H1 (cell line): ENCODE measurements at regions not wholly inside any gene's neighbourhood (a gene's known extent, or its start where the extent isn't known, plus 50 kb on each side); places are given as distances from the start of the nearest gene placed in this dataset.

ENCODE experiments used
- CTCF ChIA-PET: fragments of 300-600 bp; sonication (Branson Sonifier 250); formaldehyde crosslinking; loops from one replicate; lab custom pipeline; 2021; ENCODE audit not compliant: partially characterized antibody; lab: Charles Lee
- POLR2A ChIA-PET: fragments of 300-600 bp; sonication (Branson Sonifier 250); formaldehyde crosslinking; loops from one replicate; lab custom pipeline; 2021; ENCODE audit warnings: inconsistent platforms; ENCODE audit not compliant: partially characterized antibody; lab: Charles Lee
- DNase-seq, 2 experiments: peaks; one replicate each; pipeline versions ENCODE4 v3.0.0 to v3.0.0-alpha.2; 2010 to 2022; ENCODE audit warnings: low spot score in 2 of 2, low read depth in 1 of 2, mixed read lengths in 1 of 2
- FAIRE-seq: peaks from 2 replicates; lab custom pipeline; 2011; peaks lifted over from hg19 to GRCh38; lab: Jason Lieb, UNC
- H2AFZ ChIP-seq: 2 replicates; pipeline ENCODE4 v1.8.1; 2012; ENCODE audit warnings: low read length, inconsistent platforms
- H2AK5ac ChIP-seq: 2 replicates; pipeline ENCODE4 v1.6.1; 2013; ENCODE audit warnings: low read depth, low read length
- H2BK120ac ChIP-seq: replicated peaks from 2 replicates; pipeline ENCODE3; 2013; ENCODE audit warnings: low read depth, low read length, inconsistent platforms
- H2BK12ac ChIP-seq: 2 replicates; pipeline ENCODE4 v1.6.1; 2013; ENCODE audit warnings: low read depth, low read length
- H2BK15ac ChIP-seq: 2 replicates; pipeline ENCODE4 v1.6.1; 2013; ENCODE audit warnings: low read length
- H2BK20ac ChIP-seq: 2 replicates; pipeline ENCODE4 v1.6.1; 2013; ENCODE audit warnings: low read length
- H2BK5ac ChIP-seq: 2 replicates; pipeline ENCODE4 v1.6.1; 2013; ENCODE audit warnings: low read depth, low read length
- H3K14ac ChIP-seq: 2 replicates; pipeline ENCODE4 v1.6.1; 2013; ENCODE audit warnings: inconsistent platforms; ENCODE audit not compliant: insufficient read length
- H3K18ac ChIP-seq: 2 replicates; pipeline ENCODE4 v1.6.1; 2013; ENCODE audit warnings: low read length; ENCODE audit errors: extremely low read depth
- H3K23ac ChIP-seq: 2 replicates; pipeline ENCODE4 v1.6.1; 2013; ENCODE audit warnings: inconsistent platforms; ENCODE audit not compliant: insufficient read length
- H3K23me2 ChIP-seq: 2 replicates; pipeline ENCODE4 v1.6.1; 2013; ENCODE audit warnings: low read depth, low read length
- H3K27ac ChIP-seq: 2 replicates; pipeline ENCODE4 v1.6.1; 2011; ENCODE audit warnings: low read depth, low read length, inconsistent platforms
- H3K27me3 ChIP-seq, 4 experiments: replicated peaks in 1 of 4; 1 replicate in 1 of 4; 2 replicates in 3 of 4; pipeline versions ENCODE4 v1.6.1 to v1.8.1; 2011 to 2013; ENCODE audit warnings: low read length in 3 of 4, mild to moderate bottlenecking in 3 of 4, inconsistent platforms in 2 of 4, mixed read lengths in 2 of 4, moderate library complexity in 1 of 4; ENCODE audit not compliant: control insufficient read depth in 3 of 4, insufficient read depth in 3 of 4; ENCODE audit errors: extremely low read depth in 1 of 4
- H3K36me3 ChIP-seq, 4 experiments: 2 replicates each; pipeline versions ENCODE4 v1.6.1 to v1.8.1; 2011 to 2013; ENCODE audit warnings: mild to moderate bottlenecking in 4 of 4, low read length in 3 of 4, moderate library complexity in 2 of 4, control low read depth in 1 of 4, inconsistent platforms in 1 of 4; ENCODE audit not compliant: insufficient read depth in 4 of 4, control insufficient read depth in 2 of 4
- H3K4ac ChIP-seq: replicated peaks from 2 replicates; pipeline ENCODE3; 2013; ENCODE audit warnings: low read length, low read depth, mixed read lengths, inconsistent platforms; ENCODE audit not compliant: insufficient read length
- H3K4me1 ChIP-seq, 4 experiments: replicated peaks in 1 of 4; 1 replicate in 1 of 4; 2 replicates in 3 of 4; pipeline versions ENCODE4 v1.6.1 to v1.8.1; 2011 to 2013; ENCODE audit warnings: low read length in 3 of 4, inconsistent platforms in 2 of 4, mixed read lengths in 1 of 4; ENCODE audit not compliant: insufficient read depth in 4 of 4, control insufficient read depth in 3 of 4
- H3K4me2 ChIP-seq, 2 experiments: 2 replicates each; pipeline versions ENCODE4 v1.6.1 to v1.8.1; 2011 to 2013; ENCODE audit warnings: low read depth in 2 of 2, low read length in 2 of 2, control low read depth in 1 of 2, inconsistent platforms in 1 of 2, mild to moderate bottlenecking in 1 of 2; ENCODE audit not compliant: insufficient read depth in 1 of 2
- H3K4me3 ChIP-seq, 4 experiments: fragments of 200-600, 300-600 bp in 1 of 4; sonication (generic), shearing (Covaris generic), sonication (Bioruptor Twin) in 1 of 4; 2 replicates each; pipeline versions ENCODE4 v1.5.1 to v1.8.1; 2011 to 2016; ENCODE audit warnings: low read length in 4 of 4, low read depth in 3 of 4, control low read depth in 2 of 4, inconsistent platforms in 2 of 4, mild to moderate bottlenecking in 2 of 4, mixed read lengths in 1 of 4, moderate library complexity in 1 of 4; ENCODE audit not compliant: insufficient read depth in 2 of 4; ENCODE audit errors: extremely low read depth in 1 of 4
- H3K56ac ChIP-seq: replicated peaks from 2 replicates; pipeline ENCODE3; 2013; ENCODE audit warnings: low read depth, mild to moderate bottlenecking, mixed read lengths, low read length, inconsistent platforms; ENCODE audit not compliant: insufficient read length
- H3K79me1 ChIP-seq: 2 replicates; pipeline ENCODE4 v1.6.1; 2013; ENCODE audit warnings: low read depth, low read length, control low read depth
- H3K79me2 ChIP-seq, 2 experiments: 2 replicates each; pipeline versions ENCODE4 v1.6.1 to v1.8.1; 2012 to 2013; ENCODE audit warnings: low read length in 2 of 2, mild to moderate bottlenecking in 2 of 2, inconsistent platforms in 1 of 2; ENCODE audit not compliant: insufficient read depth in 2 of 2, control insufficient read depth in 1 of 2
- H3K9ac ChIP-seq, 4 experiments: replicated peaks in 1 of 4; 1 replicate in 1 of 4; 2 replicates in 3 of 4; pipeline versions ENCODE4 v1.6.1 to v1.8.1; 2011 to 2013; ENCODE audit warnings: low read depth in 3 of 4, low read length in 3 of 4, control low read depth in 2 of 4, mild to moderate bottlenecking in 2 of 4, moderate library complexity in 2 of 4, inconsistent platforms in 1 of 4; ENCODE audit errors: extremely low read depth in 1 of 4
- H3K9me3 ChIP-seq, 2 experiments: 2 replicates each; pipeline versions ENCODE4 v1.6.1 to v1.8.1; 2012 to 2013; ENCODE audit warnings: mild to moderate bottlenecking in 2 of 2, moderate library complexity in 2 of 2, control low read depth in 1 of 2, inconsistent platforms in 1 of 2, low read depth in 1 of 2, low read length in 1 of 2, mixed read lengths in 1 of 2; ENCODE audit not compliant: insufficient read depth in 2 of 2
- H4K20me1 ChIP-seq, 2 experiments: replicated peaks in 1 of 2; 2 replicates each; pipeline versions ENCODE3 to v1.8.1; 2011 to 2013; ENCODE audit warnings: inconsistent platforms in 2 of 2, low read length in 2 of 2, mild to moderate bottlenecking in 1 of 2; ENCODE audit not compliant: insufficient read depth in 2 of 2, control insufficient read depth in 1 of 2
- H4K5ac ChIP-seq: 2 replicates; pipeline ENCODE4 v1.6.1; 2013; ENCODE audit warnings: low read length, low read depth, mixed read lengths, inconsistent platforms; ENCODE audit not compliant: insufficient read length
- H4K8ac ChIP-seq: 2 replicates; pipeline ENCODE4 v1.8.0; 2013; ENCODE audit warnings: mild to moderate bottlenecking, moderate library complexity, low read length, inconsistent platforms; ENCODE audit not compliant: insufficient read depth; ENCODE audit errors: extremely low read depth
- H4K91ac ChIP-seq: replicated peaks from 2 replicates; pipeline ENCODE3; 2013; ENCODE audit warnings: low read length, mixed read lengths, inconsistent platforms; ENCODE audit not compliant: insufficient read length
- EZH2 ChIP-seq: fragments of 200-600 bp; sonication (generic); IDR thresholded peaks from 2 replicates; pipeline ENCODE4 v1.7.1; 2012; ENCODE audit warnings: low read depth, mild to moderate bottlenecking, moderate library complexity, low read length, inconsistent platforms; ENCODE audit not compliant: severe bottlenecking
- FOSL1 ChIP-seq: IDR thresholded peaks from 2 replicates; pipeline ENCODE4 v1.6.1; 2011; ENCODE audit warnings: mild to moderate bottlenecking, low read depth, low read length, moderate library complexity; ENCODE audit not compliant: insufficient read depth
- HDAC2 ChIP-seq, 2 experiments: fragments of 300-600 bp in 1 of 2; sonication (generic) in 1 of 2; IDR thresholded peaks; 2 replicates each; pipeline ENCODE4 v1.6.1; 2011 to 2012; ENCODE audit warnings: low read depth in 2 of 2, low read length in 2 of 2, mild to moderate bottlenecking in 2 of 2, moderate library complexity in 2 of 2, borderline replicate concordance in 1 of 2, inconsistent platforms in 1 of 2
- JUND ChIP-seq: IDR thresholded peaks from 2 replicates; pipeline ENCODE4 v1.6.1; 2011; ENCODE audit warnings: mild to moderate bottlenecking, improper control_type of control experiment, low read length
- NANOG ChIP-seq: IDR thresholded peaks from 2 replicates; pipeline ENCODE4 v1.6.1; 2011; ENCODE audit warnings: low read length, low read depth, mild to moderate bottlenecking, inconsistent platforms; ENCODE audit not compliant: insufficient read depth, poor library complexity, severe bottlenecking
- SRF ChIP-seq: IDR thresholded peaks from 2 replicates; pipeline ENCODE4 v1.6.1; 2011; ENCODE audit warnings: mild to moderate bottlenecking, low read depth, low read length, moderate library complexity
- TBP ChIP-seq: IDR thresholded peaks from 2 replicates; pipeline ENCODE4 v1.6.1; 2011; ENCODE audit warnings: low read depth, low read length, improper control_type of control experiment
- WGBS, 2 experiments: shearing (Covaris generic) in 1 of 2; methylation state at CpG; one replicate each; pipeline versions ENCODE4 v1.1.6 to v1.1.7; 2013 to 2015; ENCODE audit warnings: low lambda C conversion rate in 2 of 2, mixed read lengths in 2 of 2, inconsistent platforms in 1 of 2, low coverage in 1 of 2, missing lambda C conversion rate in 1 of 2; ENCODE audit not compliant: insufficient replicate concordance in 2 of 2, insufficient coverage in 1 of 2, insufficient read length in 1 of 2; ENCODE audit errors: extremely low coverage in 1 of 2, missing lambda C conversion rate in 1 of 2; 5-methylcytosine and 5-hydroxymethylcytosine counted together

- H2BK20ac ChIP-seq = no peak overlapping the region
- no peaks in the 10 kb centered on the region for H3K23me2 ChIP-seq
- H3K79me1 ChIP-seq = no peaks in the 10 kb centered on the region
- H2BK5ac ChIP-seq = no peak overlapping the region
- TF ChIP-seq FOSL1 (no peak), EZH2 (no peak), NANOG (no peak), JUND (no peak), SRF (no peak), HDAC2 (IDR thresholded peaks at IDR 0.05; ENCODE audit: borderline replicate concordance in 1 of 2, low read depth in 2 of 2, low read length in 2 of 2) (no peak), TBP (no peak)
- H2AFZ ChIP-seq = no peak overlapping the region
- H3K4ac ChIP-seq = no peak overlapping the region
- H2BK15ac ChIP-seq = no peak overlapping the region
- H3K27me3 ChIP-seq = no peaks in the 10 kb centered on the region
- POLR2A ChIA-PET = interaction anchor here (1.5 kb wide), 1 partner anchor 417 kb away, joined by 3 read pairs; the partner anchor contains the start of gene BTG1
- no peak overlapping the region for H2BK12ac ChIP-seq
- H4K91ac ChIP-seq = no peak overlapping the region
- no peaks in the 10 kb centered on the region for H3K79me2 ChIP-seq
- no peak overlapping the region for H3K14ac ChIP-seq
- no peak overlapping the region for H3K23ac ChIP-seq
- no peak overlapping the region for H3K27ac ChIP-seq
- H2AK5ac ChIP-seq = no peak overlapping the region
- H2BK120ac ChIP-seq = no peak overlapping the region
- H3K9ac ChIP-seq = no peak overlapping the region
- no peak overlapping the region for H3K18ac ChIP-seq
- H3K36me3 ChIP-seq = no peaks in the 10 kb centered on the region
- no peak overlapping the region for H3K4me2 ChIP-seq
- no peak overlapping the region for H4K5ac ChIP-seq
- no peak overlapping the region for H3K4me3 ChIP-seq
- CTCF ChIA-PET = interaction anchor here (1.5 to 2.1 kb wide), 2 partner anchors 12 to 46 kb away, joined by 4 to 9 read pairs; no protein-coding TSS in a partner anchor
- DNase-seq (no peak), FAIRE-seq (no peak)
- no peak overlapping the region for H3K56ac ChIP-seq
- H4K8ac ChIP-seq = no peak overlapping the region
- H3K4me1 ChIP-seq = no peaks in the 10 kb centered on the region
- H3K9me3 ChIP-seq = no peaks in the 10 kb centered on the region
- no peaks in the 10 kb centered on the region for H4K20me1 ChIP-seq
- WGBS, 2 experiments = 75% methylated on average over 3 of the region's 3 CpGs; no CpG with 5 or more reads in 1 of the 2 experiments
Measured at GRCh38 chr12:92562063-92562734, 140.6 kb upstream of the PLEKHG7 start.
